ENCODE measurements at regions not wholly inside any gene's neighbourhood (a gene's known extent, or its start where the extent isn't known, plus 50 kb on each side); places are given as distances from the start of the nearest gene placed in this dataset.

- Histone ChIP-seq H3K4me2 (ENCODE audit: low read depth, low read length) (no peak overlapping the region), H3K36me3 (replicated peaks in 1 of 2; ENCODE audit: control insufficient read depth in 1 of 2, insufficient read depth in 2 of 2, low read length in 2 of 2) (no peaks in the 10 kb centered on the region), H3K9ac (ENCODE audit: insufficient read depth, low read depth, low read length) (no peak overlapping the region), H3K4me1 (ENCODE audit: insufficient read depth, low read length) (no peaks in the 10 kb centered on the region), H3K27me3 (ENCODE audit: control insufficient read depth in 1 of 2, insufficient read depth in 2 of 2, low read length in 2 of 2) (no peaks in the 10 kb centered on the region), H2AFZ (ENCODE audit: low read length) (no peak overlapping the region), H3K9me3 (ENCODE audit: low read length) (peaks cover 76% of the 10 kb centered on the region), H3K4me3 (replicated peaks in 1 of 3; ENCODE audit: insufficient read depth in 1 of 3, low read depth in 2 of 3, low read length in 3 of 3) (no peak overlapping the region), H3K27ac (ENCODE audit: extremely low read length, insufficient read depth, low read length) (no peak overlapping the region), H3K79me2 (ENCODE audit: insufficient read depth, low read length) (no peaks in the 10 kb centered on the region), H4K20me1 (ENCODE audit: insufficient read depth, low read length) (no peaks in the 10 kb centered on the region)
- ChIA-PET CTCF (ENCODE audit: low intra/inter-chr PET ratio, low total read pairs) (no interaction called here), POLR2A (no interaction called here)
- FAIRE-seq (no peak), ATAC-seq (no peak), DNase-seq (ENCODE audit: low spot score) (no peak)
- in situ Hi-C loops (cut with HindIII; ENCODE audit: extremely low pct_ligation_motif_present, low pct_unique_long_range_greater_than_20kb) (no loop called here), intact Hi-C loops (cut with micrococcal nuclease; ENCODE audit: unreplicated experiment) (no loop called here)
- TF ChIP-seq FOXA3 (CRISPR knock-in tag; IDR thresholded peaks at IDR 0.05) (no peak), CC2D1A (CRISPR knock-in tag; IDR thresholded peaks at IDR 0.05) (no peak), ZFP36L1 (CRISPR knock-in tag; IDR thresholded peaks at IDR 0.05) (no peak), ZNF850 (CRISPR knock-in tag; conservative IDR thresholded peaks at IDR 0.05) (no peak), ZNF572 (CRISPR knock-in tag; IDR thresholded peaks at IDR 0.05) (no peak), PRDM4 (CRISPR knock-in tag; IDR thresholded peaks at IDR 0.05; ENCODE audit: borderline replicate concordance) (no peak), GATAD2A (CRISPR knock-in tag; IDR thresholded peaks at IDR 0.05) (no peak), ZNF780A (CRISPR knock-in tag; IDR thresholded peaks at IDR 0.05) (no peak), PLSCR1 (CRISPR knock-in tag; IDR thresholded peaks at IDR 0.05; ENCODE audit: borderline replicate concordance) (no peak), CBX1 (IDR thresholded peaks at IDR 0.05; ENCODE audit: low read depth) (no peak), ATF6 (CRISPR knock-in tag; conservative IDR thresholded peaks at IDR 0.05) (no peak), ZBTB39 (CRISPR knock-in tag; IDR thresholded peaks at IDR 0.05) (no peak), ZNF331 (CRISPR knock-in tag; IDR thresholded peaks at IDR 0.05) (no peak), CEBPG (CRISPR knock-in tag; IDR thresholded peaks at IDR 0.05) (no peak), SNAI1 (CRISPR knock-in tag; IDR thresholded peaks at IDR 0.05; ENCODE audit: borderline replicate concordance) (no peak), RNF2 (conservative IDR thresholded peaks at IDR 0.05; ENCODE audit: low read depth) (no peak)
- 0% methylated on average over 1 of the region's 1 CpG for WGBS (ENCODE audit: low lambda C conversion rate)
- BruUV-seq (replicated peaks): no TSS peak
These were observed 192.1 kb upstream of the KIF2B start for GRCh38 chr17:53630638-53631037.

Measured in HepG2 (cell line).